Adrenal gland (tissue), 2 donors: ENCODE measurements at regions not wholly inside any gene's neighbourhood (a gene's known extent, or its start where the extent isn't known, plus 50 kb on each side); places are given as distances from the start of the nearest gene placed in this dataset.

Source experiments
- small RNA-seq, 2 donors: library from RNA; depleted of rRNA; stranded (forward); fragments of <200 nt; gene quantifications; one replicate each; pipeline ENCODE3, GENCODE V24; 2016

Small RNA genes in the stretch of these regions (small RNA-seq; reads per million reads assigned to genes)
- 0 reads per million in 2 donors for gene AL627313.1
- 0 reads per million in 2 donors for gene RF01210
